DND-41 (cell line): ENCODE measurements at regions not wholly inside any gene's neighbourhood (a gene's known extent, or its start where the extent isn't known, plus 50 kb on each side); places are given as distances from the start of the nearest gene placed in this dataset.

Source experiments
- EZH2 ChIP-seq: IDR thresholded peaks from 3 replicates; pipeline ENCODE4 v1.6.1; 2012; ENCODE audit warnings: borderline replicate concordance, low read depth, mild to moderate bottlenecking, moderate library complexity, low read length, inconsistent platforms; ENCODE audit not compliant: severe bottlenecking
- TF ChIP-seq, protein P1 (sequence below): IDR thresholded peaks from 2 replicates; pipeline ENCODE4 v1.5.1; 2012; ENCODE audit warnings: borderline replicate concordance, low read length, moderate library complexity, mild to moderate bottlenecking; ENCODE audit not compliant: poor library complexity, severe bottlenecking; ENCODE audit errors: extremely low read depth

DNA sequence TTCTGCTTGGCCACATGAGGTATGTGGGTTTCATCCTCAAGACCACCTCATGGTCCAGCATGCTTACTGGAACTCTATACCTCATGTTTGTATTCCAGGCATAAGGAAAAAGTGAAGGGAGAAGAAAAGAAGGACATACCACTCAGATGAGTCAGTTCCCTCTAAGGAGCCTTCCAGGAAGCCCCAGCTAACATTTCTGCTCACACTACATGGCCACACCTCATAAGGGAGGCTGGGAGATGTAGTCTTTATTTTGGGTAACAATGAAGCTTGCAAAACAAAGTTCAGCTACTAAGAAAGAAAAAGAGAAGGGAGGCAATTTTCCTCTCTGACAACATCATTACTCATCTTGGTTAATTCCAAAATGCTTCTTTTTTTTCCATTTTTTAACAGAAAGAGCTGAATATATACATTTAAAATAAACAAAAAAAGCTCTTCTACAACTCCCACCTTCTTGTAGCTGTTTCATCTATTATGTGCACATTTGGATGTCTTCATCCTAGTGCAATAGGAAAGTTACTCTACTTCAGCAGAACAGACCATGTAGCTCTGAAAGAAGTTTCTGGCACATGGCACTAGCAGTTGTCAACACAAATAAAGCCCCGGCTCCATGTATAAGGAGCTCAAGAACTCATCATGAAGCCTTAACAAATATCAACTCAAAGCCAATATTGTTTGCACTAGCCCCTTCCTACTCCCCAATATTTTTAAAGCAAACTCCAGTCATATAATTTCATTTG is 123.6 kb upstream of the CCDC112 start:
- TF ChIP-seq, protein P1, sequence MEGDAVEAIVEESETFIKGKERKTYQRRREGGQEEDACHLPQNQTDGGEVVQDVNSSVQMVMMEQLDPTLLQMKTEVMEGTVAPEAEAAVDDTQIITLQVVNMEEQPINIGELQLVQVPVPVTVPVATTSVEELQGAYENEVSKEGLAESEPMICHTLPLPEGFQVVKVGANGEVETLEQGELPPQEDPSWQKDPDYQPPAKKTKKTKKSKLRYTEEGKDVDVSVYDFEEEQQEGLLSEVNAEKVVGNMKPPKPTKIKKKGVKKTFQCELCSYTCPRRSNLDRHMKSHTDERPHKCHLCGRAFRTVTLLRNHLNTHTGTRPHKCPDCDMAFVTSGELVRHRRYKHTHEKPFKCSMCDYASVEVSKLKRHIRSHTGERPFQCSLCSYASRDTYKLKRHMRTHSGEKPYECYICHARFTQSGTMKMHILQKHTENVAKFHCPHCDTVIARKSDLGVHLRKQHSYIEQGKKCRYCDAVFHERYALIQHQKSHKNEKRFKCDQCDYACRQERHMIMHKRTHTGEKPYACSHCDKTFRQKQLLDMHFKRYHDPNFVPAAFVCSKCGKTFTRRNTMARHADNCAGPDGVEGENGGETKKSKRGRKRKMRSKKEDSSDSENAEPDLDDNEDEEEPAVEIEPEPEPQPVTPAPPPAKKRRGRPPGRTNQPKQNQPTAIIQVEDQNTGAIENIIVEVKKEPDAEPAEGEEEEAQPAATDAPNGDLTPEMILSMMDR: no peak
- TF ChIP-seq EZH2: no peak
